ENCODE measurements at regions not wholly inside any gene's neighbourhood (a gene's known extent, or its start where the extent isn't known, plus 50 kb on each side); places are given as distances from the start of the nearest gene placed in this dataset.

DNA sequence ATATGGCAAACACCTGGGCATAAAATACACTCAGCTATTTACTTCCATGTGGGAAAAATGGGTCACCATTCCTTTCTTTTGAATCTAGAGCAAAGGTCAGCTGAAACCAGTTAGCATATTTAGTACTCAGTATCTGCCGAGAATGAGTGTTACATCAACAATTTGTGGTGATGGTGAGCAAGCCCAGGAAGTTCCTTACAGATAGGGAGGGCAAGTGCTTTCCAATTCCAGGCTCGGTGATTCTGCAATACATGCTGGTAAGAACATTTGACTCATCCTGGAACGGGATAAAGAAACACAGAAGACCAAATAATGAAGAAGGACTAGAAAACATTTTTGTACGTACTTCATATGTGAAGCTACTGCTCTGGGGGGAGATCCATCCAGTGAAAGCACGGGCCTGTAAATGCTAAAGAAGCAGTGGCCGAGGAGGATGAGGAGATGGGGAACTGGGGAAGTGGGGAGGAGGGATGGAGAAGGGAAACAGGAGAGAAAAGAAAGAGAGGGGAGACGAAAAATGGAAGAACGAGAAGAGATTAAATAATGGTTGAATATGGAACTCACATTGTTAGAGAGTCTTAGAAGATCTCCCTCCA lies 251.9 kb downstream of the TTC32 start:
- TF ChIP-seq, protein P1, sequence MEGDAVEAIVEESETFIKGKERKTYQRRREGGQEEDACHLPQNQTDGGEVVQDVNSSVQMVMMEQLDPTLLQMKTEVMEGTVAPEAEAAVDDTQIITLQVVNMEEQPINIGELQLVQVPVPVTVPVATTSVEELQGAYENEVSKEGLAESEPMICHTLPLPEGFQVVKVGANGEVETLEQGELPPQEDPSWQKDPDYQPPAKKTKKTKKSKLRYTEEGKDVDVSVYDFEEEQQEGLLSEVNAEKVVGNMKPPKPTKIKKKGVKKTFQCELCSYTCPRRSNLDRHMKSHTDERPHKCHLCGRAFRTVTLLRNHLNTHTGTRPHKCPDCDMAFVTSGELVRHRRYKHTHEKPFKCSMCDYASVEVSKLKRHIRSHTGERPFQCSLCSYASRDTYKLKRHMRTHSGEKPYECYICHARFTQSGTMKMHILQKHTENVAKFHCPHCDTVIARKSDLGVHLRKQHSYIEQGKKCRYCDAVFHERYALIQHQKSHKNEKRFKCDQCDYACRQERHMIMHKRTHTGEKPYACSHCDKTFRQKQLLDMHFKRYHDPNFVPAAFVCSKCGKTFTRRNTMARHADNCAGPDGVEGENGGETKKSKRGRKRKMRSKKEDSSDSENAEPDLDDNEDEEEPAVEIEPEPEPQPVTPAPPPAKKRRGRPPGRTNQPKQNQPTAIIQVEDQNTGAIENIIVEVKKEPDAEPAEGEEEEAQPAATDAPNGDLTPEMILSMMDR (IDR thresholded peaks at IDR 0.05; ENCODE audit: extremely low read depth, missing control alignments) = no peak
- DNase-seq (ENCODE audit: low spot score) = no peak

DNA sequence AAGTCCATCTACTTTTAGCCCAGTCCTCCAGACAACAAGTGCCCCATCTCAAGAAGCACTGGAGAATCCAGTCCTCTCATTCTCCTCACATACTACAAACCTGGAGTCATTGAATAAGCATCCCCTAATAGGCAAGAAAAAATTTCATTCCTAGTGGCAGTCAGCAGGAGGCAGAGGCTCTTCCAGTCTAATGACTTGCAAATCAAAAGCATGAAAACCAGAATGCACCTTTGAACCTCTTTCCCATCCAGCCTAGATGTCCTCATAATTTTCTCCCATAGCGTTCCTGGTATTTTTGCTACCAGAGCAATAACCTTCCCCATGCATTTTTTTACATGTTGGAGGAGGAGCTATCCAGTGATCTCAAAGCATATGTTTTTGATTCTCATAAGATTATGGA lies 252.6 kb downstream of the TTC32 start:
- no peak for DNase-seq (ENCODE audit: low spot score)

DNA sequence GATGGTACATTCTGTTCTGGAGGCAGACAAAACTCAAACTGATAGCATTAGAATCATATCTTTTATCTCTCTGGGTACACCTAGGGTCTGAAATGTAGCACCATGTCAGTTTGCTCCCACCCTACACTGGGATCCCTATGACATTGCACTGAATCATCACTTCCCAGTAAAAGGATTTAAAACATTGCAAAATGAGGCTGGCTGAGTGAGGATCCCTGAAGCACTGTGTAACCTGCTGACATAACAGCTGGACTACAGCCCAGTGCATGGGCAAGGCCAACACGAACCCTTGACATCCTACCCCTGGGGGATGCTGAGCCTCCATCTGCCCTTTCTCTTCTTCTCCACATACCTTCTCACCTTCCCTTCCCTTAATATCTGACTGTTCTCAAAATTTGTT lies 253.2 kb downstream of the TTC32 start:
- TF ChIP-seq, protein P1 (IDR thresholded peaks at IDR 0.05; ENCODE audit: extremely low read depth, missing control alignments) = no peak
- DNase-seq (ENCODE audit: low spot score) = no peak

More for the DNA sequence above, 252.6 kb downstream of the TTC32 start:
- TF ChIP-seq, protein P1 (IDR thresholded peaks at IDR 0.05; ENCODE audit: extremely low read depth, missing control alignments) = no peak

DNA sequence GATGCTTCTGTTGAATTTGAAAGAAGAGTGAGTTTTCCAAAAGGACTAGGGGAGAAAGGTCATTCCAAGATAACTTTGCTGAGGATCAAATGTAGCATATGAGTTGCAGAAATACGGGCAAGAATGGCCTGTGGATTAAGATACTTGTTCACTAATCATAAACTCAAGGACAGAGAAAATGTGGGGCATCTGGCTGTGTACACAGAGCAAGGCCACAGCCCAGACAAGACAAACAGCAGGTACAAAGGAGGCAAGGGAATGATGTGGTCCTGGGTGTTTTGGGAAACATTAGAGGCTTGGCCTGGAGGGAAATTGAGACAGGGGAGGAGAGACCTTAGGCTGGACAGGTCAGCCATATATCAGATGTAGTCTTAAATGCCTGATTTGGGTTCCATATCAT lies 254.8 kb downstream of the TTC32 start:
- TF ChIP-seq, protein P1 (IDR thresholded peaks at IDR 0.05; ENCODE audit: extremely low read depth, missing control alignments) = no peak
- DNase-seq (ENCODE audit: low spot score) = no peak

DNA sequence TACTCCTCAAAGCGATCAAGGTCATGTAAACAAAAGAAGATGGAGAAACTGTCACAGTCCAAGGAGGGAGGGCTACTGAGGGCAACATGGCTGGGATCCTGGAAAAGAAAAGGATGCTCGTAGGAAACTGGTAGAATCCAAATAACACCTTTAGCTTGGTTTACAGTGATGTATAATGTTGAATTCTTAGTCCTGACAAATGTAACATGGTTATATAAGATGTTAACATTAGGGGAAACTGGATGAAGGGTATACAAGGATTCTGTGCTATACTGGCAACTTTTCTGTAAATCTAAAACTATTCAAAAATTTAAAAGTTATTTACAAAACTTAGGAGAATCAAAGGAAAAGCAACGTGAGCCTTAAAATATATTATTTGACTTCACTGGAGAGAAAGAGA lies 257.0 kb downstream of the TTC32 start:
- DNase-seq (ENCODE audit: low spot score) = no peak
- TF ChIP-seq, protein P1 (IDR thresholded peaks at IDR 0.05; ENCODE audit: extremely low read depth, missing control alignments) = no peak

DNA sequence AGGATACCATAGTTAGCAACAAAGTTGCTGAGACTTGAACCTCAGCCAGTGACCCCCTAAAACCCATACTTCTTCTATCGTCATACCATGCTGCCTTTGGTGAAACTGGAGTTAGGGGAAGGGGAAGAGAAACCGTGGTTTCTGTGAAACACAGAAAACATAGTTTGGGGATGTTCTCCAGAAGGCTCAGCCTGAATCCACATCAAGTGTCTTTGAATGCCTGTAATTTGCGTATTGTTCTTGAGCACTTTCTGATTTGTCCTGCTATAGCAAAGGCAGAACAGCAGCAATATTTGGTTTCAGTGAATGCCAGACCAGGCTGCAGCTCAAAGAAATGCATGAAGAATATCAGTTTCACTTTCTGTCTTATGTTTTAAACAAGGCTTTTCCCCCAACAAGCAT lies 258.7 kb downstream of the TTC32 start:
- TF ChIP-seq, protein P1 (IDR thresholded peaks at IDR 0.05; ENCODE audit: extremely low read depth, missing control alignments) = no peak
- DNase-seq (ENCODE audit: low spot score) = no peak

DNA sequence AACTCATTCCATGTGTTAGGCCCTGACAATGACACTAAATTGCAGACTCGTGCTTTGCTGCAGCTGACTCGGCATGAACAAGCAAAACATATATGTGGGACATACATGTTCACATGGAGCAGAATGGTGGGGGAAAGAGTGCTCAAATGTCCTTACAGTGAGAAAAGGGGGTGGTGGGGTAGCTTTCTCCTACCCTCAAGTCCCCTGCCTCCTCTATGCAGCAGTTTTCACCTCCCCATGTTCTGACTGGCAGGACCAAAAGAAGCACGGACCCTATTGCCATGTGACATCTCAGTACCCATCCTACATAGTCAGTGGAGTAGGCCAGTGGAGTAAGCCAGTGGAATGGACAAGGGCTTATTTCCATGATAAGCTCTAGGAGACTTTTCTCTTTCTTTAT lies 259.3 kb downstream of the TTC32 start:
- TF ChIP-seq, protein P1 (IDR thresholded peaks at IDR 0.05; ENCODE audit: extremely low read depth, missing control alignments) = no peak
- DNase-seq (ENCODE audit: low spot score) = no peak

Measured in GM20000 (cell line).